DND-41 (cell line): ENCODE measurements at regions not wholly inside any gene's neighbourhood (a gene's known extent, or its start where the extent isn't known, plus 50 kb on each side); places are given as distances from the start of the nearest gene placed in this dataset.

Experiments used
- EZH2 ChIP-seq: IDR thresholded peaks from 3 replicates; pipeline ENCODE4 v1.6.1; 2012; ENCODE audit warnings: borderline replicate concordance, low read depth, mild to moderate bottlenecking, moderate library complexity, low read length, inconsistent platforms; ENCODE audit not compliant: severe bottlenecking
- TF ChIP-seq, protein P1 (sequence below): IDR thresholded peaks from 2 replicates; pipeline ENCODE4 v1.5.1; 2012; ENCODE audit warnings: borderline replicate concordance, low read length, moderate library complexity, mild to moderate bottlenecking; ENCODE audit not compliant: poor library complexity, severe bottlenecking; ENCODE audit errors: extremely low read depth

DNA sequence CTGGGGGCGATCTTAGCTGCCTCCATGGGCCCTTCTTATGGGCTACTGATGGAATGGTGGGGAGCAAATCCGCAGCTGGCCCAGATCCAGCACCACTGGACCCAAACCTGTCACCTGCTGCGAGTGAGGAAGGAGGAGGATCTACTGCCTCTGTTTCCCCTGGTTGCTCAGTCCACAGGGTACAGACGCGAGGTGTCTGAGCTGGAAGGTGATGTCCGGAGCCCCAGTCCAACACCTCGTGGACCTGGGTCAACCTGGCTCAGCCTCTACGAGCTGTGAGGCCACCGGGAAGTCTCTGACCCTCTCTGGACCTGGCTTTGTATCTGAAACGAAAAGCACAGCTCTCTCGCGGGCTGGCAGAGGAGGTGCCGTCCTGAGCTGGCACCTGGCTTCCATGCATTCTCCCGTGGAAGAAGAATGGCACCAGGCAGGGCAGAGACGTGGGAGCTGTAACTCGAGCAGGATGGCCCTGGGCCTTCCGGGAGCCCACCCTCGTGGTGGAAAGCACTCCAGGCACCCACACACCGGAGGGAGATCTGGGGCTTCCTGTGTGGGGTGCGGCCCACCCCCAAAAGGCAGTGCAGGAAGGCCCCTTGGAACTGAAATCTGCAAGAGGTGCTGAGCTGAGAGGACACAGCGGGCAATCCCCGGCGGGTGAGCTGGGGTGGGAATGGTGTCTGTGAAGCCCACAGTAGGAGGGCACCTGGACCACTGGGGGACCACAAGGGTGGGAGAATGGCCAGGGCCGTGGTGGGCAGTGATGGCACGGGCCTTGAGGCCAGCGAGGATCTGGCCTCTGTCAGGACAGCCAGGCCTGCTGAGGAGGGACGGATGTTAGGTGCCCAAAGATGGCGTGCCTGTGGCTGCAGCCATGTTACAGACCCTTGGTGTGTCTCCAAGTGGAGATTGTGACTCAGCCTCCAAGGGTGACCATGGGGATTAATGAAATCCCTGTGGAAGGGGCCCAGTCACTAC lies 133.4 kb downstream of the OLFM1 start:
- TF ChIP-seq EZH2: no peak
- TF ChIP-seq, protein P1, sequence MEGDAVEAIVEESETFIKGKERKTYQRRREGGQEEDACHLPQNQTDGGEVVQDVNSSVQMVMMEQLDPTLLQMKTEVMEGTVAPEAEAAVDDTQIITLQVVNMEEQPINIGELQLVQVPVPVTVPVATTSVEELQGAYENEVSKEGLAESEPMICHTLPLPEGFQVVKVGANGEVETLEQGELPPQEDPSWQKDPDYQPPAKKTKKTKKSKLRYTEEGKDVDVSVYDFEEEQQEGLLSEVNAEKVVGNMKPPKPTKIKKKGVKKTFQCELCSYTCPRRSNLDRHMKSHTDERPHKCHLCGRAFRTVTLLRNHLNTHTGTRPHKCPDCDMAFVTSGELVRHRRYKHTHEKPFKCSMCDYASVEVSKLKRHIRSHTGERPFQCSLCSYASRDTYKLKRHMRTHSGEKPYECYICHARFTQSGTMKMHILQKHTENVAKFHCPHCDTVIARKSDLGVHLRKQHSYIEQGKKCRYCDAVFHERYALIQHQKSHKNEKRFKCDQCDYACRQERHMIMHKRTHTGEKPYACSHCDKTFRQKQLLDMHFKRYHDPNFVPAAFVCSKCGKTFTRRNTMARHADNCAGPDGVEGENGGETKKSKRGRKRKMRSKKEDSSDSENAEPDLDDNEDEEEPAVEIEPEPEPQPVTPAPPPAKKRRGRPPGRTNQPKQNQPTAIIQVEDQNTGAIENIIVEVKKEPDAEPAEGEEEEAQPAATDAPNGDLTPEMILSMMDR: no peak
